NCI-H2227 (cell line): ENCODE measurements at regions not wholly inside any gene's neighbourhood (a gene's known extent, or its start where the extent isn't known, plus 50 kb on each side); places are given as distances from the start of the nearest gene placed in this dataset.
"Not testable (repeated sequence)": the region's sequence is repeated elsewhere in the genome, so short reads cannot be mapped to it uniquely, and the experiment has no call there.

ENCODE experiments used
- DNase-seq: peaks from one replicate; lab custom pipeline; 2025; ENCODE audit not compliant: unreplicated experiment; lab: John Stamatoyannopoulos, UW

GRCh38 chr12:127771546-127771945 is 495.4 kb upstream of the TMEM132C start:
- DNase-seq, result no peak

- DNase-seq, result no peak
Observed at GRCh38 chr12:127773520-127773919, 493.4 kb upstream of the TMEM132C start.

DNA sequence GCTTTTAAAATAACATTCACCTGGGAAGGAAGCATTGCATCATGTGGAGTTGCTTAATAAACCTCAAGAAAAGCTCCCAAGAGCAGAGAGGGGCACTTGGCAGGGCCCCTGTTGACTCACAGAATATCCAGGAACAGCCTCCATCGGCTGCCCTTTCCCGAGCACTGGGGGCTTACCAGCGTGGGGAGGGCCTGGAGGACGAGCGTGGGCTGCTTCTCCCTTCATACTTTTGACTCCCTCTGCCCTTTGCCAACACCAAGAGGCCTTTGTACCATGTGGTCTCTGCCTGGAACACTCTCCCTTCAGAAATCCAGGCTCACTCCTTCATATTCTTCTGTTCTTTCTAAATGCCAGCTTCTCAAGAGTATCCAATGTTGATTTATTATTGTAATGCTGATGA is 492.1 kb upstream of the TMEM132C start:
- DNase-seq, result no peak

GRCh38 chr12:127779301-127780045 is 487.5 kb upstream of the TMEM132C start:
- DNase-seq, result no peak

DNA sequence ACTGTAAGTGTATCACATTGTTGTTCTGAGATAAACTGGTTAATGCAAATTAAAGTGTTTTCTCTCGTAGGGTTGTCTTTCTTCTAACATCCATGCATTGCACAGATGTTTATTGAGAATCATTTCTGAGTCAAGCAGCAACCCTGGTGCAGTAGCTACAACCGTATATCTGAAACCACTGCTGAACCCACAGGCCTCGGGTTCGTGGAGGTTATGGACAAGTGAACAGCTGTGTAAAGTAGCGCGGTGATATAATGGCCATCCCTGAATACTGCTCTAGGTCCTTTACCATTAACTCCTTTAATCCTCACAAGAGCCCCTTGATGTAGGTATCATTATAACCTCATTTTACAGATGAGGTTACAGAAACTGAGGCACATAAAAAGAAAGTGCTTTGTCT is 486.1 kb upstream of the TMEM132C start:
- no peak for DNase-seq

DNA sequence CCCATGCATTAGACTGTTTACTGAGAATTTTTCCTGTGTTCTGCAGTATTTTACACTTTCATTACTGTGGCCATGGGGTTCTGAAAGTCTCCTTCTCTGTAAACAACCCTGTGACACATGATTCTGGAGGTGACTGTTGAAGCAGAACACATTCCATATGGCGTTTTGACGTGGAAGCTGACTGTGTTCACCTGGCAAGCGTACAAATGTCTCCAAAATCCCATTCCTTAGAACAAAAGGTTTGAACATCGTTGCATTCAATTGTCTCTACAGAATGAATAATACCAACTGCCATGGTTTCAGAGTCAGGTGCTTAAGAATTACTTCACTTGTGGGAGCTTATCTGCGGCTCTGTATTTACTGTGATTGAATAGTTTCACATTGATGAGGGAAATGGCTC is 485.6 kb upstream of the TMEM132C start:
- no peak for DNase-seq

DNA sequence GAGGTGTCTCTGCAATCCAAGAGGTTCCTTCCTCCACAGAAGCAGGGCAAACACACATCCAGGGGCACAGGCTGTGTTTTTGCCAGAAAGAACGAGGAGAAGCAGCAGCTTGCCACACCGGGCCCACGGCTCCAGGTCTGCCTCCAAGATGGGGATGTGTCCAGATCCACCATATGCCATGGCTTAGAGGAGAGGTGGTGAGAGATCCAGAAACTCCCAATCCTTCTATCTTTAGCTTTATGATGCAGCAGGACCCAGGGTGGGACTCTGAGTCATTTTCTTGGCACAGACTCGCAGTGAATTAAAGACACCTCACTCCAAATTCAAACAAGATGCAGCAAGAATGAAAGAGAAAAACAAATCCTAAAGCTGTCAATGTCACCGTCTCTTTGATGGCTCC is 481.4 kb upstream of the TMEM132C start:
- no peak for DNase-seq

GRCh38 chr12:127785986-127786590 is 480.9 kb upstream of the TMEM132C start:
- no peak for DNase-seq

DNA sequence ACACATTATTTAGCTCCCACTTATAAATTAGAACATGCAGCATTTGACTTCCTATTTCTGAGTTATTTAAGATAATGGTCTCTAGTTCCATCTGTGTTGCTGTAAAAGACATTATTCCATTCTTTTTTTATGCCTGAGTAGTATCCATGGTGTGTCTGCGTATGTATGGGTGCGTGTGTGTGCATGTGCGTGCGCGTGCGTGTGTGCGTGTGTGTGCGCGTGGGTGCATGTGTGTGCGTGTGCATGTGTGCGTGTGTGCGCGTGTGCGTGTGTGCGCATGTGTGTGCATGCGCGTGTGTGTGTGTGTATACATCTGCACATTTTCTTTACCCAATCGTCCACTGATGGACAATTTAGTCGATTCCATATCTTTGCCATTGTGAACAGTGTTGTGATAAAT is 479.4 kb upstream of the TMEM132C start:
- DNase-seq, result no peak

GRCh38 chr12:127790376-127790775 is 476.6 kb upstream of the TMEM132C start:
- no peak for DNase-seq

- DNase-seq, result no peak
Observed at GRCh38 chr12:127791217-127791616, 475.8 kb upstream of the TMEM132C start.

- DNase-seq, result no peak
Observed at GRCh38 chr12:127797918-127798317, 469.1 kb upstream of the TMEM132C start.

- no peak for DNase-seq
Observed at GRCh38 chr12:127802271-127802670, 464.7 kb upstream of the TMEM132C start.

- DNase-seq, result no peak
Observed at GRCh38 chr12:127803545-127803944, 463.4 kb upstream of the TMEM132C start.

GRCh38 chr12:127809275-127809674 is 457.7 kb upstream of the TMEM132C start:
- DNase-seq, result no peak

- no peak for DNase-seq
Observed at GRCh38 chr12:127810041-127810440, 456.9 kb upstream of the TMEM132C start.

DNA sequence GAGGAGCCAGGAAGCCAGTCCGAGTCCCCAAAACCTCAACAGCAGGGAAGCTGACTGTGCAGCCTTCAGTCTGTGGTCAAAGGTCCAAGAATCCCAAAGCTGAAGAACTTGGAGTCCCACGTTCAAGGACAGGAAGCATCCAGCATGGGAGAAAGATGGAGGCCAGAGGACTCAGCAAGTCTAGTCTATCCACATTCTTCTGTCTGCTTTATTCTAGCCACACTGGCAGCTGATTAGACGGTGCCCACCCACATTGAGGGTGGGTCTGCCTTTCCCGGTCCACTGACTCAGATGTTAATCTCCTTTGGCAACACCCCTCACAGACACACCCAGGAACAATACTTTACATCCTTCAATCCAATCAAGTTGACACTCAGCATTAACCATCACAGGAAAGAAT is 456.5 kb upstream of the TMEM132C start:
- not testable (repeated sequence) for DNase-seq

DNA sequence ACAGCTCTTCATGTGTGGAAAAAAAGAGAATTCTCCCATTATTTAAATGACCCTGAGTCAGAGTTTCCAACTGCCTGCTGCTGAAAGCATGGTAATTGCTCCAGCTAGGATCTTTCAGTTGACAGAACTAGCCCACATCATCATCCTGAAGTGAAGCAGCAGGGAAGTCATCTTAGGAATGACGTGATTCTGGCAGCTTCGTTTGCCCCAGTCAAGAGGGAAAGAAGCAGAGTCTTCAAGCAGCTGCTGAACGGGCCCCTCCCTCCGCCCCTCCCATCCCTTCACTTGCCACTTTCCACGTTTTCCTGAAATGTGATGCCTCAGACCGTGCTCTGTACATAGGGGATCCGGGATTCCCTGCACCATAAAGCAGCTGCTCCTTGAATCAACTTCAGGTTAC is 455.0 kb upstream of the TMEM132C start:
- DNase-seq, result no peak

DNA sequence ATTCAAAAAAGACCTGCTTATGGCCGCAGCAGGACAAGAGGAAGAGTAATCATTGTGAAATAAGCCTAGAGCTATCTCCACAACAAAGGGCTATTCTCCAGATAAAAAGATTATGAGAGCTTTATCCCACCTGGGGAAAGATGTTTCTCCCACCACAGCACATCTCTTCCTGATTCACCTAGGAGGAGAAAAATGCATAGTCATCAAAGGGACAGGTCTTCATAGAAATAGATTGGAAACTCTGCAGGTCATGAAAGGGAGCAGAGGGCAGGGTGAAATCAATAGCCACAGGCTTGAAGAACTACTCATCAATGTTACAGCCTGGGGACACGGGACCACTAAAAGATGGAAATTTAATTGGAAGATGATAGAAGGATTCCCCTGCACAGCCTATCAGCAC is 453.8 kb upstream of the TMEM132C start:
- DNase-seq, result no peak

DNA sequence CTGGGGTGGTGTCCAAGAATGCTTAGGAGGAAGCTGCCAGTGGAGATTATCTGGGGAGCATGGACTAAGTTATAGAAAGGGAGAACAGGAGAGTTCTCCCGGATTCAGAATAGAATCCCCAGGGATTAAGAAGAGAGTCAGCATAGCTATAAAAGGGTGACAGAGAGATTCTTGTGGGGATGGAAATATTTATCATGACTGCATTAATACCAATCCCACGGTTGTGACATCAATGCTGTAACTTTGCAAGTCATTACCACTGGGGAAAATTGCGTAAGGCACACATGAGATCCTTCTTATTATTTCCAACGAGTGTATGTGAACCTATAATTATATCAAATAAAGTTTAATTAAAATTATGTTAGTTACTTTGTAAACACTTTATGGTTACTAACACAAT is 447.9 kb upstream of the TMEM132C start:
- DNase-seq, result no peak

- DNase-seq, result no peak
Observed at GRCh38 chr12:127820271-127820670, 446.7 kb upstream of the TMEM132C start.

- DNase-seq, result no peak
Observed at GRCh38 chr12:127820846-127821245, 446.1 kb upstream of the TMEM132C start.
